ENCODE measurements at regions not wholly inside any gene's neighbourhood (a gene's known extent, or its start where the extent isn't known, plus 50 kb on each side); places are given as distances from the start of the nearest gene placed in this dataset.

GRCh38 chr3:135451037-135451785, 514.3 kb upstream of the PPP2R3A start:
- DNase-seq, result no peak
- H3K4me3 ChIP-seq (ENCODE audit: low read depth, low read length), result no peak overlapping the region
- H3K9me3 ChIP-seq, result no peaks in the 10 kb centered on the region
- TF ChIP-seq CTCF (IDR thresholded peaks at IDR 0.05; ENCODE audit: low read depth, low read length), result no peak
- H3K36me3 ChIP-seq, result no peaks in the 10 kb centered on the region
- 0 out of 2 replicates have a peak, but pooled peaks cover 3% of the 10 kb centered on the region for H3K27me3 ChIP-seq
- H3K4me1 ChIP-seq, result no peaks in the 10 kb centered on the region

- Histone ChIP-seq H3K27me3 (peaks cover 4% of the 10 kb centered on the region; the same call in 1 of the 2 replicates), H3K9me3 (no peaks in the 10 kb centered on the region), H3K4me3 (ENCODE audit: low read depth, low read length) (no peak overlapping the region), H3K36me3 (no peaks in the 10 kb centered on the region), H3K4me1 (no peaks in the 10 kb centered on the region)
- TF ChIP-seq CTCF (IDR thresholded peaks at IDR 0.05; ENCODE audit: low read depth, low read length), result no peak
- DNase-seq, result no peak
Measured at GRCh38 chr3:135452881-135453280, 512.6 kb upstream of the PPP2R3A start.

GRCh38 chr3:135453326-135453725, 512.2 kb upstream of the PPP2R3A start:
- H3K4me3 ChIP-seq (ENCODE audit: low read depth, low read length), result no peak overlapping the region
- H3K27me3 ChIP-seq, result peaks cover 4% of the 10 kb centered on the region; the same call in 1 of the 2 replicates
- TF ChIP-seq CTCF (IDR thresholded peaks at IDR 0.05; ENCODE audit: low read depth, low read length), result no peak
- H3K9me3 ChIP-seq, result no peaks in the 10 kb centered on the region
- no peak for DNase-seq
- no peaks in the 10 kb centered on the region for H3K36me3 ChIP-seq
- no peaks in the 10 kb centered on the region for H3K4me1 ChIP-seq

- DNase-seq, result no peak
- Histone ChIP-seq H3K4me3 (ENCODE audit: low read depth, low read length) (no peak overlapping the region), H3K36me3 (no peaks in the 10 kb centered on the region), H3K4me1 (no peaks in the 10 kb centered on the region), H3K27me3 (peaks cover 7% of the 10 kb centered on the region), H3K9me3 (no peaks in the 10 kb centered on the region)
- TF ChIP-seq CTCF (IDR thresholded peaks at IDR 0.05; ENCODE audit: low read depth, low read length), result no peak
Measured at GRCh38 chr3:135454890-135455289, 510.6 kb upstream of the PPP2R3A start.

- Histone ChIP-seq H3K9me3 (no peaks in the 10 kb centered on the region), H3K4me3 (ENCODE audit: low read depth, low read length) (no peak overlapping the region), H3K4me1 (no peaks in the 10 kb centered on the region), H3K36me3 (no peaks in the 10 kb centered on the region), H3K27me3 (peaks cover 7% of the 10 kb centered on the region)
- DNase-seq, result peak; percentile 51
- TF ChIP-seq CTCF (IDR thresholded peaks at IDR 0.05; ENCODE audit: low read depth, low read length), result peak; percentile 52
Measured at GRCh38 chr3:135456108-135456790, 509.3 kb upstream of the PPP2R3A start.
